Suprapubic skin (tissue), 3 donors: ENCODE measurements at regions not wholly inside any gene's neighbourhood (a gene's known extent, or its start where the extent isn't known, plus 50 kb on each side); places are given as distances from the start of the nearest gene placed in this dataset.
"Not testable (repeated sequence)": the region's sequence is repeated elsewhere in the genome, so short reads cannot be mapped to it uniquely, and the experiment has no call there.

ENCODE experiments used
- EP300 ChIP-seq: sonication (generic); formaldehyde crosslinking; IDR thresholded peaks from one replicate; pipeline ENCODE4 v1.6.1; 2017; ENCODE audit warnings: antibody characterized with exemption
- TF ChIP-seq, protein P1 (sequence below), 2 donors: fragments of 200-600 bp in 1 of 2; fragments of 450-650 bp in 1 of 2; sonication (generic) in 1 of 2; IDR thresholded peaks; one replicate each; pipeline ENCODE4 v1.5.1; 2016 to 2019; ENCODE audit warnings: antibody characterized with exemption in 2 of 2, mild to moderate bottlenecking in 1 of 2, moderate library complexity in 1 of 2

DNA sequence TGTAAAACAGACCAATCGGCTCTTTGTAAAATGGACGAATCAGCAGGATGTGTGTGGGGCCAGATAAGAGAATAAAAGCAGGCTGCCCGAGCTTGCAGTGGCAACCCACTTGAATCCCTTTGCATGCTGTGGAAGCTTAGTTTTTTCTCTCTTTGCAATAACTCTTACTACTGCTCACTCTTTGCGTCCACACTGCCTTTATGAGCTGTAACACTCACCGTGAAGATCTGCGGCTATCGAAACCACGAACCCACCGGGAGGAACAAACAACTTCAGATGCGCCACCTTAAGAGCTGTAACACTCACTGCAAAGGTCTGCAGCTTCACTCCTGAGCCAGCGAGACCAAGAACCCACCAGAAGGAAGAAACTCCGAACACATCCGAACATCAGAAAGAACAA, 722.7 kb downstream of the DIAPH3 start:
- TF ChIP-seq, protein P1, sequence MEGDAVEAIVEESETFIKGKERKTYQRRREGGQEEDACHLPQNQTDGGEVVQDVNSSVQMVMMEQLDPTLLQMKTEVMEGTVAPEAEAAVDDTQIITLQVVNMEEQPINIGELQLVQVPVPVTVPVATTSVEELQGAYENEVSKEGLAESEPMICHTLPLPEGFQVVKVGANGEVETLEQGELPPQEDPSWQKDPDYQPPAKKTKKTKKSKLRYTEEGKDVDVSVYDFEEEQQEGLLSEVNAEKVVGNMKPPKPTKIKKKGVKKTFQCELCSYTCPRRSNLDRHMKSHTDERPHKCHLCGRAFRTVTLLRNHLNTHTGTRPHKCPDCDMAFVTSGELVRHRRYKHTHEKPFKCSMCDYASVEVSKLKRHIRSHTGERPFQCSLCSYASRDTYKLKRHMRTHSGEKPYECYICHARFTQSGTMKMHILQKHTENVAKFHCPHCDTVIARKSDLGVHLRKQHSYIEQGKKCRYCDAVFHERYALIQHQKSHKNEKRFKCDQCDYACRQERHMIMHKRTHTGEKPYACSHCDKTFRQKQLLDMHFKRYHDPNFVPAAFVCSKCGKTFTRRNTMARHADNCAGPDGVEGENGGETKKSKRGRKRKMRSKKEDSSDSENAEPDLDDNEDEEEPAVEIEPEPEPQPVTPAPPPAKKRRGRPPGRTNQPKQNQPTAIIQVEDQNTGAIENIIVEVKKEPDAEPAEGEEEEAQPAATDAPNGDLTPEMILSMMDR (IDR thresholded peaks at IDR 0.05) = not testable (repeated sequence)
- not testable (repeated sequence) for TF ChIP-seq EP300
